RWPE2 (cell line): ENCODE measurements at regions not wholly inside any gene's neighbourhood (a gene's known extent, or its start where the extent isn't known, plus 50 kb on each side); places are given as distances from the start of the nearest gene placed in this dataset.

Experiments used
- ATAC-seq: fragments of 200-7000 bp; cut with Tn5 transposase; 3 replicates; pipeline ENCODE4 v1.9.1; 2021; ENCODE audit warnings: low read depth
- DNase-seq: peaks from one replicate; pipeline ENCODE4 v3.0.0-alpha.2; 2020; ENCODE audit warnings: low spot score
- H3K27ac ChIP-seq: fragments of 450-650 bp; 2 replicates; pipeline ENCODE4 v1.5.1; 2017; ENCODE audit warnings: mild to moderate bottlenecking; ENCODE audit not compliant: poor library complexity, severe bottlenecking
- H3K27me3 ChIP-seq: fragments of 250-450 bp; sonication (Bioruptor Pico); 2 replicates; pipeline ENCODE4 v1.5.1; 2021; ENCODE audit warnings: mild to moderate bottlenecking, moderate library complexity; ENCODE audit not compliant: insufficient read depth, poor library complexity, severe bottlenecking
- H3K36me3 ChIP-seq: fragments of 250-450 bp; sonication (Bioruptor Pico); 2 replicates; pipeline ENCODE4 v1.5.1; 2020; ENCODE audit warnings: low read depth, mild to moderate bottlenecking, moderate library complexity
- H3K4me1 ChIP-seq: fragments of 250-450 bp; sonication (Bioruptor Pico); 2 replicates; pipeline ENCODE4 v1.5.1; 2021; ENCODE audit warnings: mild to moderate bottlenecking, moderate library complexity; ENCODE audit not compliant: insufficient read depth, poor library complexity, severe bottlenecking
- H3K4me3 ChIP-seq: fragments of 250-450 bp; sonication (Bioruptor Pico); 2 replicates; pipeline ENCODE4 v1.5.1; 2021; ENCODE audit warnings: mild to moderate bottlenecking, moderate library complexity; ENCODE audit not compliant: severe bottlenecking
- H3K9me3 ChIP-seq: fragments of 250-450 bp; sonication (Bioruptor Pico); 2 replicates; pipeline ENCODE4 v1.5.1; 2021; ENCODE audit warnings: mild to moderate bottlenecking, moderate library complexity; ENCODE audit not compliant: severe bottlenecking
- TF ChIP-seq, protein P1 (sequence below): fragments of 450-650 bp; IDR thresholded peaks from one replicate; pipeline ENCODE4 v1.5.1; 2017; ENCODE audit warnings: mild to moderate bottlenecking, moderate library complexity; ENCODE audit not compliant: poor library complexity, severe bottlenecking

GRCh38 chr2:198444800-198445287 lies 640.5 kb downstream of the PLCL1 start:
- peaks cover 25% of the 10 kb centered on the region for H3K4me1 ChIP-seq
- no peaks in the 10 kb centered on the region for H3K9me3 ChIP-seq
- no peaks in the 10 kb centered on the region for H3K36me3 ChIP-seq
- TF ChIP-seq, protein P1, sequence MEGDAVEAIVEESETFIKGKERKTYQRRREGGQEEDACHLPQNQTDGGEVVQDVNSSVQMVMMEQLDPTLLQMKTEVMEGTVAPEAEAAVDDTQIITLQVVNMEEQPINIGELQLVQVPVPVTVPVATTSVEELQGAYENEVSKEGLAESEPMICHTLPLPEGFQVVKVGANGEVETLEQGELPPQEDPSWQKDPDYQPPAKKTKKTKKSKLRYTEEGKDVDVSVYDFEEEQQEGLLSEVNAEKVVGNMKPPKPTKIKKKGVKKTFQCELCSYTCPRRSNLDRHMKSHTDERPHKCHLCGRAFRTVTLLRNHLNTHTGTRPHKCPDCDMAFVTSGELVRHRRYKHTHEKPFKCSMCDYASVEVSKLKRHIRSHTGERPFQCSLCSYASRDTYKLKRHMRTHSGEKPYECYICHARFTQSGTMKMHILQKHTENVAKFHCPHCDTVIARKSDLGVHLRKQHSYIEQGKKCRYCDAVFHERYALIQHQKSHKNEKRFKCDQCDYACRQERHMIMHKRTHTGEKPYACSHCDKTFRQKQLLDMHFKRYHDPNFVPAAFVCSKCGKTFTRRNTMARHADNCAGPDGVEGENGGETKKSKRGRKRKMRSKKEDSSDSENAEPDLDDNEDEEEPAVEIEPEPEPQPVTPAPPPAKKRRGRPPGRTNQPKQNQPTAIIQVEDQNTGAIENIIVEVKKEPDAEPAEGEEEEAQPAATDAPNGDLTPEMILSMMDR, result no peak
- ATAC-seq, result no peak
- no peak overlapping the region for H3K4me3 ChIP-seq
- no peaks in the 10 kb centered on the region for H3K27me3 ChIP-seq
- no peak overlapping the region for H3K27ac ChIP-seq
- DNase-seq, result no peak

- Histone ChIP-seq H3K36me3 (no peaks in the 10 kb centered on the region), H3K4me3 (no peak overlapping the region), H3K9me3 (no peaks in the 10 kb centered on the region), H3K27ac (peak overlapping the region; percentile 89), H3K27me3 (no peaks in the 10 kb centered on the region), H3K4me1 (peaks cover 24% of the 10 kb centered on the region)
- ATAC-seq, result peak; percentile 26; the same call in 1 of the 3 replicates
- DNase-seq, result no peak
- TF ChIP-seq, protein P1, result no peak
Observed at GRCh38 chr2:198441901-198442300, 637.5 kb downstream of the PLCL1 start.

DNA sequence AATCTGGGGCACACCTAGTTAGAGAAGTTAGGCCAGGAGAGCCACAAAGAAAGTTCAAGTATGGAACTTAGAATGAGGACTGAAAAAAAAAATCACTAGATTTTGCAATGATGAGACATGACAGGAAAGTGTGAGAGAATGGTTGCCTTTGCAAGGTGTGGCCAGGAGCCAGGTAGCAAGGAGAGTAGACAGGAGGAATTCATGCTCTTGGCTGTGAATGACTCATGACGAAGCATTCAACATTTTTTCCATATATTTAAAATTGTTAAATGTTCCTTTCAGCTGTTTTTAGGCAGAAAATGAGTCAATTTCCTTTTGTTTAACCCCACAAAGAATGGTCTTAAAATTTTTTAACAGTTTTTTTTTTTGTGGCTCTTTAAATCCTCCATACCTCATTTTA lies 636.9 kb downstream of the PLCL1 start:
- H3K9me3 ChIP-seq, result no peaks in the 10 kb centered on the region
- H3K4me3 ChIP-seq, result no peak overlapping the region
- ATAC-seq (peak; percentile 91), DNase-seq (peak; percentile 87)
- TF ChIP-seq, protein P1, result no peak
- no peaks in the 10 kb centered on the region for H3K36me3 ChIP-seq
- H3K27me3 ChIP-seq, result no peaks in the 10 kb centered on the region
- peak overlapping the region; percentile 89 for H3K27ac ChIP-seq
- H3K4me1 ChIP-seq, result peaks cover 24% of the 10 kb centered on the region

DNA sequence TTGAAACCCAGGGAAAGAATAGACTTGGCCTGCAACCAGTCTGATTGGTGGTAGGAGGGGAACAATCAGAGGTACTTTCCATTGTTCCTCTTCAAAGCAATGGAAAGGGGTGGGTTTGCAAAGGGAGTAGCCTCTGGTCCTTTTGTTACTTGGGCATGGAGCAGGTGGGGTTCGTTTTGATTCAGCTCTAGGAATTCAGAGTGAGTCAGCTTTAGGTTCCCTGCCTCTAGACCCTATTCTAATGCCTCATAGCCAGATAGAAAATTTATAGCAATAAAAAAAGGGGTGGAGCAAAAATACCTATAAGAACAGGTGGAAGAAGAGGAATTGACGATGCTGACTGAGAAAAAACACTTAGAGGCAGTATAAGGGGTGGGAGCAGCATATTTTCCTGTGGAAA lies 636.4 kb downstream of the PLCL1 start:
- ATAC-seq (peak; percentile 79), DNase-seq (no peak)
- TF ChIP-seq, protein P1, result no peak
- no peaks in the 10 kb centered on the region for H3K9me3 ChIP-seq
- H3K27me3 ChIP-seq, result no peaks in the 10 kb centered on the region
- peaks cover 24% of the 10 kb centered on the region for H3K4me1 ChIP-seq
- no peaks in the 10 kb centered on the region for H3K36me3 ChIP-seq
- H3K27ac ChIP-seq, result peak overlapping the region; percentile 89
- H3K4me3 ChIP-seq, result no peak overlapping the region

DNA sequence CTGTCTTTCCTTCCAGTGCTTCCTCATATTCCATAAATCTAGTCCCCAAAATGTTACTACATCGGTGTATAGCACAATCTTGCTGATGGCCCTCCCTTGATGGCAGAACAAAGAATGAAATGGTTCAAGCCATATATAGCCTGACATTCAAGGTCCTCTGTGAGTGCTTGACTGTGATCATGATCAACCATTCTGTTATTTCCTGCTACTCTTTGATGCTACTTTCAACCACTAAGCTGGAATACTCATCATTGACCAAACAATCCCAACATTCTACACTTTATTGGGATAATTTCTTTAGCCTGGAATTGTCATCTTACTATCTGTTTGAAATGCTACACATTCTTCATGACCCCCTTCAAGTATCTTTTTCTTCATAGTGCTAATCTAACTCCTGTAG lies 633.9 kb downstream of the PLCL1 start:
- H3K4me3 ChIP-seq, result no peak overlapping the region
- no peak for DNase-seq
- H3K27me3 ChIP-seq, result no peaks in the 10 kb centered on the region
- H3K27ac ChIP-seq, result no peak overlapping the region
- TF ChIP-seq, protein P1, result no peak
- no peaks in the 10 kb centered on the region for H3K9me3 ChIP-seq
- no peaks in the 10 kb centered on the region for H3K36me3 ChIP-seq
- peaks cover 24% of the 10 kb centered on the region for H3K4me1 ChIP-seq
- ATAC-seq, result 0 out of 3 replicates have a peak, but pooled peaks have one; percentile 27
